Esophagus (tissue), 2 donors: ENCODE measurements at regions not wholly inside any gene's neighbourhood (a gene's known extent, or its start where the extent isn't known, plus 50 kb on each side); places are given as distances from the start of the nearest gene placed in this dataset.

ENCODE experiments used
- H3K27ac ChIP-seq, 2 donors: one replicate each; pipeline ENCODE4 v1.5.1; 2013; ENCODE audit warnings: low read depth in 2 of 2, mild to moderate bottlenecking in 2 of 2, inconsistent platforms in 1 of 2, low read length in 1 of 2, moderate library complexity in 1 of 2
- H3K27me3 ChIP-seq, 2 donors: one replicate each; pipeline ENCODE4 v1.6.1; 2013; ENCODE audit warnings: low read length in 2 of 2, control low read depth in 1 of 2, mild to moderate bottlenecking in 1 of 2; ENCODE audit not compliant: insufficient read depth in 2 of 2, control insufficient read depth in 1 of 2
- H3K36me3 ChIP-seq, 2 donors: one replicate each; pipeline ENCODE4 v1.6.1; 2013; ENCODE audit warnings: low read length in 1 of 2; ENCODE audit not compliant: control insufficient read depth in 2 of 2, insufficient read depth in 2 of 2
- H3K4me1 ChIP-seq, 2 donors: one replicate each; pipeline ENCODE4 v1.6.1; 2013; ENCODE audit warnings: low read length in 1 of 2; ENCODE audit not compliant: control insufficient read depth in 2 of 2, insufficient read depth in 2 of 2
- H3K4me3 ChIP-seq, 2 donors: one replicate each; pipeline ENCODE4 v1.5.1; 2013; ENCODE audit warnings: low read length in 2 of 2, mild to moderate bottlenecking in 2 of 2, low read depth in 1 of 2, moderate library complexity in 1 of 2
- H3K9me3 ChIP-seq, 2 donors: one replicate each; pipeline ENCODE4 v1.6.1; 2013; ENCODE audit warnings: mild to moderate bottlenecking in 2 of 2, low read depth in 1 of 2, low read length in 1 of 2, moderate library complexity in 1 of 2; ENCODE audit not compliant: control insufficient read depth in 2 of 2, insufficient read depth in 1 of 2
- WGBS, 2 donors: extraction: QIAGEN DNeasy Blood & Tissue Kit; methylation state at CpG; one replicate each; pipeline ENCODE4 v1.1.7; 2013; 5-methylcytosine and 5-hydroxymethylcytosine counted together
- donor health status: healthy with polysubstance abuse.
- donor health status: Bipolar disorder and iron deficiency.

DNA sequence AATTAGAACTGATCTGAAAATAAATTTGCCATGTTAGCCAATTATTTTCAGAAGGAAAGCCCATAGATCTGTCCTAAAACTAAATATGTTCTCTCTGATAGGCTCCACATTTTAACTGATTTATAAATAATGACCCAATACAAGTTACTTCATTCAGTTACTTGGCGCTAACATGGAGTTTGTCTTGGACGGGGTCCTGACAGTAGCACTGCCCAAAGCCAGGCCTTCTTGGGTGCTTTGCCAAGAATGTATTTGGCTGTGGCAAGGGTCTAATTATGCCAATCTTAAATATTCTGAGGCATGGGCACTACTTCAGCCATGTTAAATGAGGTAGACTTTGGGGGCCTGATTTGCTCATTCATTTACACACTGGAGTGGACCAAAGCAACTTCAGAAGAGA, 135.0 kb upstream of the PKDCC start:
- Histone ChIP-seq H3K27me3 (no peaks in the 10 kb centered on the region), H3K4me1 (no peaks in the 10 kb centered on the region), H3K4me3 (no peak overlapping the region), H3K36me3 (no peaks in the 10 kb centered on the region), H3K27ac (no peak overlapping the region), H3K9me3 (no peaks in the 10 kb centered on the region)
- WGBS, 2 donors, result 67% methylated on average over 2 of the region's 2 CpGs

DNA sequence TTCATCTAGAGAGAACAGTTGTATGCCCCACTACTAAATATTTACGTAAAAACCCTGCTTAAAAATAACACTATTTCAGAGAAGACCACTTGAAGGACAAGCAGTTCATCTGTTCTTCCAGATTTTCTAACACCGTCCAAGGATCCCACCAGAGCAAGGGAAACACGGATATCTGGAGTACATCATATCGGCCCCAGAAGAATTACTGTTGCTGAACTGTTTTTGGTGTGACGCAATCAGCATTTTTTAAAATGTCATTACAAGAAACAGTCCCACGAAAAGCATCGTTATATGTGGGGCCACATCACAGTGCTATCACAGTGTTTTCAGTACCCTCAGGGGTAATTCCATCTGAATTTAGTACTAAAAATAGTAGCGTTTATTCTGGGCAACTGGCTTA, 134.5 kb upstream of the PKDCC start:
- H3K27ac ChIP-seq, result no peak overlapping the region
- no peak overlapping the region for H3K4me3 ChIP-seq
- H3K4me1 ChIP-seq, result no peaks in the 10 kb centered on the region
- H3K36me3 ChIP-seq, result no peaks in the 10 kb centered on the region
- no peaks in the 10 kb centered on the region for H3K9me3 ChIP-seq
- H3K27me3 ChIP-seq, result no peaks in the 10 kb centered on the region
- 86% methylated on average over 8 of the region's 8 CpGs for WGBS, 2 donors

GRCh38 chr2:41913921-41914609, 133.8 kb upstream of the PKDCC start:
- Histone ChIP-seq H3K36me3 (no peaks in the 10 kb centered on the region), H3K4me1 (no peaks in the 10 kb centered on the region), H3K4me3 (no peak overlapping the region), H3K27ac (no peak overlapping the region), H3K9me3 (no peaks in the 10 kb centered on the region), H3K27me3 (no peaks in the 10 kb centered on the region)
- WGBS, 2 donors, result 83 to 89% methylated on average over 7 of the region's 7 CpGs

GRCh38 chr2:41914936-41915335, 132.9 kb upstream of the PKDCC start:
- no peaks in the 10 kb centered on the region for H3K36me3 ChIP-seq
- no peaks in the 10 kb centered on the region for H3K4me1 ChIP-seq

DNA sequence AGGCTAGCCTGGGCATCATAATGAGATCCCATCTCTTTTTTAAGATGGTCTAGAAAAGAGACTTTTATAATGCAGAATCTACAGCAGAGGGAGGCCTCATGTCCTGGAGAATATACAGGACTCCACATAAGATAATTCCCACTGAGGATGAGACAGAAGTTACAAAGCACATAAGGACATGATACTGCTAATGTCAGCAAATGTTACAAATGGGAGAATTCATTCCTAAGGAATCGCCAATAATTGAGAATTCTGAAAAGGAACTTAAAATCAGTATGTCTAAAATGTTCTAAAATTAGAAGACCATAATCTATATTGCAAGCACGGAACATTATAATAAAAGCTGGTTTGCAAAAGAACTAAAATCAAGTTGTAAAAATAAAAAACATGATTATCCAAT, 131.6 kb upstream of the PKDCC start:
- 95 to 96% methylated on average over 2 of the region's 2 CpGs for WGBS, 2 donors
- H3K4me1 ChIP-seq, result no peaks in the 10 kb centered on the region
- no peaks in the 10 kb centered on the region for H3K27me3 ChIP-seq

More at GRCh38 chr2:41914936-41915335, 132.9 kb upstream of the PKDCC start:
- Histone ChIP-seq H3K27ac (no peak overlapping the region), H3K9me3 (no peaks in the 10 kb centered on the region), H3K4me3 (no peak overlapping the region), H3K27me3 (no peaks in the 10 kb centered on the region)

GRCh38 chr2:41917587-41917986, 130.2 kb upstream of the PKDCC start:
- Histone ChIP-seq H3K4me1 (no peaks in the 10 kb centered on the region), H3K27ac (no peak overlapping the region), H3K9me3 (no peaks in the 10 kb centered on the region), H3K36me3 (no peaks in the 10 kb centered on the region), H3K4me3 (no peak overlapping the region), H3K27me3 (no peaks in the 10 kb centered on the region)
- 91 to 93% methylated on average over 2 of the region's 2 CpGs for WGBS, 2 donors

More for the DNA sequence above, 131.6 kb upstream of the PKDCC start:
- H3K9me3 ChIP-seq, result no peaks in the 10 kb centered on the region
- no peak overlapping the region for H3K4me3 ChIP-seq
- H3K36me3 ChIP-seq, result no peaks in the 10 kb centered on the region
- no peak overlapping the region for H3K27ac ChIP-seq

- 91 to 97% methylated on average over 3 of the region's 3 CpGs for WGBS, 2 donors
- Histone ChIP-seq H3K4me1 (no peaks in the 10 kb centered on the region), H3K4me3 (no peak overlapping the region)
Observed at GRCh38 chr2:41919135-41919534, 128.7 kb upstream of the PKDCC start.

DNA sequence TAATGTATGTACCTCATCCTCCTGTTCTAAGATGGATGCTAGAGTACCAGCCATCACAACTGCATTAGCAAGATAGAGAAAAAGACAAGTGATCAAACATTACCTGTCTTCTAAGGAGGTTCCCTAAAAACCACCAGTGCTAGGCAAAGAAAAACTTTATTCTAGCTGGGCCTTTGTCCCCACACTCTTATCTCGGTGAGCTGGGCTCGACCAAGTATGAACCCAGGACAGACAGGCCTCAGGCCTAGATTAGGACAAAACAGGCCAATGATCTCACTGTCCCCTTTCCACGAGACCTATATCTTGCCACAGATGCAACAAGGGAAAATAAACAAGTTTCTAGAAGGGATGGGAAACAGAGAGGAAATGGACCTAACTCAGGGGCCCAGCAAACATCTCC, 127.6 kb upstream of the PKDCC start:
- Histone ChIP-seq H3K36me3 (no peaks in the 10 kb centered on the region), H3K27ac (no peak overlapping the region), H3K4me3 (no peak overlapping the region), H3K4me1 (no peaks in the 10 kb centered on the region), H3K9me3 (no peaks in the 10 kb centered on the region), H3K27me3 (no peaks in the 10 kb centered on the region)
- WGBS, 2 donors, result 91% methylated on average over 3 of the region's 3 CpGs

More at GRCh38 chr2:41919135-41919534, 128.7 kb upstream of the PKDCC start:
- no peaks in the 10 kb centered on the region for H3K36me3 ChIP-seq
- no peaks in the 10 kb centered on the region for H3K9me3 ChIP-seq
- H3K27me3 ChIP-seq, result no peaks in the 10 kb centered on the region
- no peak overlapping the region for H3K27ac ChIP-seq

DNA sequence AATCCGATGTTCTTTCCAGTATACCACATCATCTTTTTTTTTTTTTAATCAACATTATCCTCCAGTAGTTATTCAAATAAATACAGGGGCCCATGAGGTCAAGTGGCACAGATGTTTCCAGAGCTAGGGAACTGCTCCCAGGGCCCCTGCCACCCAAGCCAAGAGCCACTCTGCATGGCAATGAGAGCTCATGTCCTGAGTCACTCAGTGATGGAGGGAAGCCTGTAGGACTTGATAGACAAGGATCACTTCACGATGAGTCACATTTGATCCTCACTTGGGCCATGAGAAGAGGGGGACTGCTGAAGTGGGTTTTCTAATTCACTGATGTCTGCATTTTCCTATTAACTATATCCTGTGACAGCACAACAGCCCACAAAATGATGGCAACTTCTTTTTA, 127.0 kb upstream of the PKDCC start:
- 83 to 90% methylated on average over 2 of the region's 2 CpGs for WGBS, 2 donors
- H3K27me3 ChIP-seq, result no peaks in the 10 kb centered on the region
- no peak overlapping the region for H3K27ac ChIP-seq
- H3K4me1 ChIP-seq, result no peaks in the 10 kb centered on the region
- H3K4me3 ChIP-seq, result no peak overlapping the region
- H3K36me3 ChIP-seq, result no peaks in the 10 kb centered on the region
- no peaks in the 10 kb centered on the region for H3K9me3 ChIP-seq

DNA sequence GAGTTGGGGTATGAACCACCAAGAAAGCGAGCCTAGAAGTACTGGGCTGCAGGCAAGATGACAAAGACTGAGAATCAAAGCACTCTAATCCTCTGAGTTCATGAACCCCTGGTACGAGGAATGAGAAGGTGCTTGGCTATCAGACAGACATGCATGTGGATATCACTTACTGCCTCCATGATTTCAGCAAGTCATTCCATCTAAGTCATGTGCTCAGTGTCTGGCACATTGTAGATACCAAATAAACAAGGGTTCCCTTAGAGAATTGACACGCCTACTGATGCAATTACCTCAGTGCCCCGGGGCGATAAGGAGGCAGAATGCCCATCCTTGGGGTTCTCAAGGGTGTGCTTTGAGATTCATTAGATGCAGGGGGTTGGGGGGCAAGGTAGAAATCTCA, 125.6 kb upstream of the PKDCC start:
- Histone ChIP-seq H3K4me1 (no peaks in the 10 kb centered on the region), H3K36me3 (no peaks in the 10 kb centered on the region), H3K4me3 (no peak overlapping the region), H3K27ac (no peak overlapping the region), H3K27me3 (no peaks in the 10 kb centered on the region), H3K9me3 (no peaks in the 10 kb centered on the region)
- WGBS, 2 donors, result 45 to 65% methylated on average over 5 of the region's 5 CpGs
